ENCODE measurements at regions not wholly inside any gene's neighbourhood (a gene's known extent, or its start where the extent isn't known, plus 50 kb on each side); places are given as distances from the start of the nearest gene placed in this dataset.
"Not testable (repeated sequence)": the region's sequence is repeated elsewhere in the genome, so short reads cannot be mapped to it uniquely, and the experiment has no call there.

- no peak for DNase-seq (ENCODE audit: low read depth in 1 of 2, low spot score in 1 of 2)
Measured at GRCh38 chr12:89161557-89161956, 190.7 kb downstream of the DUSP6 start.

GRCh38 chr12:89160716-89161123 is 191.6 kb downstream of the DUSP6 start:
- peak in 1 of 2 donors; percentile 8 for DNase-seq (ENCODE audit: low read depth in 1 of 2, low spot score in 1 of 2)

GRCh38 chr12:89157413-89157812 is 194.9 kb downstream of the DUSP6 start:
- DNase-seq (ENCODE audit: low read depth in 1 of 2, low spot score in 1 of 2) = no peak

GRCh38 chr12:89156862-89157262 is 195.4 kb downstream of the DUSP6 start:
- DNase-seq (ENCODE audit: low read depth in 1 of 2, low spot score in 1 of 2) = no peak

- DNase-seq (ENCODE audit: low read depth in 1 of 2, low spot score in 1 of 2) = no peak
Measured at GRCh38 chr12:89156340-89156739, 196.0 kb downstream of the DUSP6 start.

- no peak for DNase-seq (ENCODE audit: low read depth in 1 of 2, low spot score in 1 of 2)
Measured at GRCh38 chr12:89155826-89156225, 196.5 kb downstream of the DUSP6 start.

GRCh38 chr12:89154743-89155499 is 197.4 kb downstream of the DUSP6 start:
- DNase-seq (ENCODE audit: low read depth in 1 of 2, low spot score in 1 of 2) = no peak

GRCh38 chr12:89153341-89153740 is 199.0 kb downstream of the DUSP6 start:
- DNase-seq (ENCODE audit: low read depth in 1 of 2, low spot score in 1 of 2) = no peak

DNA sequence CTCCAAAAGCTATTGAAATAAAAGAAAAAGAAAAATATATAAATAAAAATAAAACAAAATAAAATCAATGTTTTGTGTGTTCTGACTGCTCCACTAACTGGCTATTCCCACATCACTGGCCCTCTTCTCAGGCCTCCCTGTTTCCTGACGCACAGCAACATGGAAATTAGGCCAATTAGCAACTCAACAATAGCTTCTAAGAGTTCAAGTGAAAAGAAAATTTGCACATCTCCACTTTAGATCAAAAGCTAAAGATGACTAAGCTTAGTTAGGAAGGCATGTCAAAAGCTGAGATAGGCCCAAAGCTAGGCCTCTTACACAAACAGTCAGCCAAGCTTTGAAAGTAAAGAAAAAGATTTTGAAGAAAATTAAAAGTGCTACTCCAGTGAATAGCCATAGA is 200.8 kb downstream of the DUSP6 start:
- no peak for DNase-seq (ENCODE audit: low read depth in 1 of 2, low spot score in 1 of 2)

DNA sequence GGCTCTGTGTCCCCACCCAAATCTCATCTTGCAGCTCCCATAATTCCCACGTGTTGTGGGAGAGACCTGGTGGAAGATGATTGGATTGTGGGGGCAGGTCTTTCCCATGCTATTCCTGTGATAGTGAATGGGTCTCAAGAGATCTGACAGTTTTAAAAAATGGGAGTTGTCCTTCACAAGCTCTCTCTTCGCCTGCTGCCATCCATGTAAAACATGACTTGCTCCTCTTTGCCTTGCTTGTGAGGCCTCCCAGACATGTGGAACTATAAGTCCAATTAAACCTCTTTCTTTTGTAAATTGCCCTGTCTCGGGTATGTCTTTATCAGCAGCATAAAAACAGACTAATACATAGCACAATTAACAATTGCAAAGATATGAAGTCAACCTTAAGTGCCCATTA is 201.5 kb downstream of the DUSP6 start:
- DNase-seq (ENCODE audit: low read depth in 1 of 2, low spot score in 1 of 2) = not testable (repeated sequence)

GRCh38 chr12:89140602-89141238 is 211.6 kb downstream of the DUSP6 start:
- no peak for DNase-seq (ENCODE audit: low read depth in 1 of 2, low spot score in 1 of 2)

DNA sequence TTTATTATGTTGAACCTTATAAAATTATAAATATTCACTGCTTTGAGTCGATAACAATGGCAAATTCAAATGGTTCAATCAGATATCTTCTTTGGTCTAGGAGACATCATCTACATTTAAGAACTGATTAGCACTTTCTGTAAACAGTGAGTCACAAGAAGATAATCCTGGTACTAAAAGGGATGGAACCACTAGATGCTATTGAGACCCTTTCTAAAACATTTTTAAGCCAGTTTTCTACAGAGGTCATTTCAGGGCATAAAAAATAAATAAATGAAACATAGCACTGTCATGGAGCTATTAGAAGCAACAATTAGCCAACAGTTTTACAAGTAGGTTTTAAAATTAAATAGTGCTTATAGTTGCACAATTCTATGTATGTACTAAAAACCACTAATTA is 212.2 kb downstream of the DUSP6 start:
- DNase-seq (ENCODE audit: low read depth in 1 of 2, low spot score in 1 of 2) = no peak

DNA sequence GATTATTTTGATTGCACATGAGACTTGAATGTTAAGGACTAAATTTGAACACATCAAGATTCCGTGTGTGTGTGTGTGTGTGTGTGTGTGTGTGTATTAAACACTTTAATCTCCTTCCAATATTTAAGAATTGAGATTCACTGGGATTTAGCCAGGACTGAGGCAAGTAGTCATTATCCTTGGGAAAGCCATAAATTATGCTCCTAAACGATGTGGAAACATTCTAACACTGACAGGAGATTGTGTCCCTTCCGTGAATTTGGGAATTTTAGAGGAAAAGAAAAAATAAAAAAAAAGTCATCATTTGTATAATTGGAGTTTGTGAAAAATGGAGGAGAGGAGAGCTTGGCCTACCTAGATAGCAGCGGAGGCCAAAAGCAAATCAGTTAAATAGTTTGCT is 212.9 kb downstream of the DUSP6 start:
- no peak for DNase-seq (ENCODE audit: low read depth in 1 of 2, low spot score in 1 of 2)

- DNase-seq (ENCODE audit: low read depth in 1 of 2, low spot score in 1 of 2) = no peak
Measured at GRCh38 chr12:89138048-89138852, 214.1 kb downstream of the DUSP6 start.

DNA sequence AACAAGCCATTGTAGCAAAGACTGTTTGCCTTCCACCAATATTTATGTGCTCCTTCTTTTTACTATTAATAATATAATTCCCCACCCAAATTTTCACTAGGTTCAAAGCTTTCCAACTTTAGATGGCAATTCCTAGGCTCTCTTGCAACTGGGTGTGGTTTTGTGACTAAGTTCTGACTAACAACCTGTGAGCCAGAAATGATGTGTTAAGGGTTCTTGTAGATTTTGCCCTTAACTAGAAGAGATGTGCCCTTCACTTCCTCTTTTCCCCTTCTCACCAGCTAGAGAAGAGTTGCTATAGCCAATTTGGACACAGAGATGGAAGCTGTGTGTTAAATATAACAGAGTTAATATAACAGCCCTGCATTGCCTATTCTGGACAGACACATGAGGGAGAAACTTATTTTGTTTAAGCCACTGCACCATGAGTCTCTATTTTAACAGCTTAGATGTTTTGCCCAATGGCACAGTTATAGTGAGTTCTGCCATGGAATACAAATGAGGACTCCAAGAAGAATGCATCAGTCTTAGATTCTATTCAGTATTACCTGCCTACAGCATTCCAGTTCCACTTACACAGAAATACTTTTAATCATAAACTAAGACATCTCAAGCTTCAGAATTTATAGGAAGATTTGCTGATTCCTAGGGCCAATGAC is 216.2 kb downstream of the DUSP6 start:
- DNase-seq (ENCODE audit: low read depth in 1 of 2, low spot score in 1 of 2) = no peak

- no peak for DNase-seq (ENCODE audit: low read depth in 1 of 2, low spot score in 1 of 2)
Measured at GRCh38 chr12:89134213-89134770, 218.0 kb downstream of the DUSP6 start.

DNA sequence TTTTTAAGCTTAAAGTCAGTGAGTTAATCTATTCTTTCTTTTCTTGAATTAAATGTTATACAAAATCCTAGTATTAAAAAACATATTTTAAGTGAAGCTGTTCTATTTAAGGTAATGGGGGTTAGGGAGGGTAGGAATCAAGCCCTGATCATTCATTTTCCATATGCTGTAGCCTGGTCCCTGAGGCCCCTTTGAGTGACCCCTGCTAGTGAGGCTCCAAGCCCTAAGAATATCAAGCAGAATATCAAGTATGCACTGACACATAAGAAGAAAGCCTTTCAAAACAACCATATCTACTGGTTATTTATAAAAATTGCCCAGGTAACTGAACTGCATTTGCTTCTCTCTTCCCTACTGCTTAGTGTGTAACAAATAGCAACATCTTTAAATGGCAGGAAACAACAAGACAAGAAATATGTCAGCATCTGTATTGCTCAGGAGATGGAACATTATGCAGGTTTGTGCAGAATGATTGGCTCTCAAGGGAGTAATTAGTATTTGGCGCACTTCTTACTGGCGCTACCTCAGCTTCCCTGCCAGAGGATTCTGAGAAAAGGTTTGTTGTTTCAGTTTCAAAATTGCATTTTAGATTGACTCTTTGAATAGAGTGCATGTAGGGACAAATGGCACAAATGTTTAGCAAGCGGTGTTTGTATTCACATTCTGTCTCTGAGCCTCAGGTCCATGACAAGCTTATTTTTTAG is 223.0 kb downstream of the DUSP6 start:
- no peak for DNase-seq (ENCODE audit: low read depth in 1 of 2, low spot score in 1 of 2)

- no peak for DNase-seq (ENCODE audit: low read depth in 1 of 2, low spot score in 1 of 2)
Measured at GRCh38 chr12:89126712-89127111, 225.6 kb downstream of the DUSP6 start.

GRCh38 chr12:89122852-89123251 is 229.4 kb downstream of the DUSP6 start:
- DNase-seq (ENCODE audit: low read depth in 1 of 2, low spot score in 1 of 2) = no peak

DNA sequence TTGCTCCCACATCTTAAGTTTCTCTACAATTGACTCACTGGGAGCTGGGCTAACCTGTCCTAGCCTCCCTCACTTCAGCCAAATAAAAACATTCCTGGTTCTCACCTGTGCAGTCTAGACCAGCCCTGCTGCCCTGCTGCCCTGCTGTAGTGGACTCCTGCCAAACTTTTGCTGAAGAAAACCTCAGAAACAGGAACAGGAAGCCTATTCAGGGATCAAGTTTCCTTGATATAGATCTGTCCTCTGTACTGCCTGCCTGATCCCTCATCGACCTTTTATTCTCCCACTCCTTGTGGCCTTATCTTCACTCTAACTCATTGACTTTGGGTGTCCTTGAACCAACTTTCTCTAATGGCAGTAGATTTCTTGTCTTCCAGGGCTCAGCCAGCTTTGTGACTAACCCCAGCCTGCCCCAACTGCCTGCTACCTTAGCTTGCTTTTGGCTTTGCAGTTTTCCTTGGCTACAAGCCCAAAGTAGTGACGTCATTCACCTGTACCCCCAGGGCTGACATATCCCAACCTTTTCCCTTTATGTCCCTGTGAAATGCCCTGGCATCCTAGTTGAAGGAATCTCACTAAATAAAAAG is 234.8 kb downstream of the DUSP6 start:
- DNase-seq (ENCODE audit: low read depth in 1 of 2, low spot score in 1 of 2) = no peak
